C4-2B (cell line): ENCODE measurements at regions not wholly inside any gene's neighbourhood (a gene's known extent, or its start where the extent isn't known, plus 50 kb on each side); places are given as distances from the start of the nearest gene placed in this dataset.

ENCODE experiments used
- H3K27ac ChIP-seq: fragments of 450-650 bp; 2 replicates; pipeline ENCODE4 v1.5.1; 2017
- ZFX ChIP-seq: fragments of 450-650 bp; IDR thresholded peaks from 2 replicates; pipeline ENCODE4 v1.6.1; 2017
- TF ChIP-seq, protein P1 (sequence below): fragments of 450-650 bp; conservative IDR thresholded peaks from 2 replicates; pipeline ENCODE4 v1.5.1; 2017; ENCODE audit warnings: mild to moderate bottlenecking

GRCh38 chr7:86152926-86153325, 490.8 kb upstream of the GRM3 start:
- TF ChIP-seq, protein P1, sequence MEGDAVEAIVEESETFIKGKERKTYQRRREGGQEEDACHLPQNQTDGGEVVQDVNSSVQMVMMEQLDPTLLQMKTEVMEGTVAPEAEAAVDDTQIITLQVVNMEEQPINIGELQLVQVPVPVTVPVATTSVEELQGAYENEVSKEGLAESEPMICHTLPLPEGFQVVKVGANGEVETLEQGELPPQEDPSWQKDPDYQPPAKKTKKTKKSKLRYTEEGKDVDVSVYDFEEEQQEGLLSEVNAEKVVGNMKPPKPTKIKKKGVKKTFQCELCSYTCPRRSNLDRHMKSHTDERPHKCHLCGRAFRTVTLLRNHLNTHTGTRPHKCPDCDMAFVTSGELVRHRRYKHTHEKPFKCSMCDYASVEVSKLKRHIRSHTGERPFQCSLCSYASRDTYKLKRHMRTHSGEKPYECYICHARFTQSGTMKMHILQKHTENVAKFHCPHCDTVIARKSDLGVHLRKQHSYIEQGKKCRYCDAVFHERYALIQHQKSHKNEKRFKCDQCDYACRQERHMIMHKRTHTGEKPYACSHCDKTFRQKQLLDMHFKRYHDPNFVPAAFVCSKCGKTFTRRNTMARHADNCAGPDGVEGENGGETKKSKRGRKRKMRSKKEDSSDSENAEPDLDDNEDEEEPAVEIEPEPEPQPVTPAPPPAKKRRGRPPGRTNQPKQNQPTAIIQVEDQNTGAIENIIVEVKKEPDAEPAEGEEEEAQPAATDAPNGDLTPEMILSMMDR = no peak
- no peak for TF ChIP-seq ZFX
- H3K27ac ChIP-seq = no peak overlapping the region

- TF ChIP-seq, protein P1 = no peak
- TF ChIP-seq ZFX = no peak
- H3K27ac ChIP-seq = no peak overlapping the region
Measured at GRCh38 chr7:86149024-86149665, 494.6 kb upstream of the GRM3 start.

DNA sequence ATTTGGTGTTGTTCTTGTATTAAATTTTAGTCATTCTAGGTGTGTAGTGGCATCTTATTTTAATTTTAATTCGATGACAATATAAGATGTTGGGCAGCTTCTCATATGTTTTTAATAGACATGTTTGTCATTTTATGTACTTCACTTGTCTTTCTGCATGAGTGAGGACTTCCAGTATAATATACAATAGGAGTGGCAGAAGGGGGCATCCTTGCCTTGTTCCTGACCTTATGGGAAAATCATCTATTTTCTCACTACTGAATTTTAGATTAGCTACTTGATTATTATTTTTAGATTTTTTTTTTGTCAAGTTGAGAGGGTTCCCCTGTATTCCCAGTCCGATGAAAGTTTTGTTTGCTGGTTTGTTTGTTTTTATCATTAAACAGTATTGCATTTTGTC, 495.2 kb upstream of the GRM3 start:
- no peak overlapping the region for H3K27ac ChIP-seq
- no peak for TF ChIP-seq ZFX
- TF ChIP-seq, protein P1 = no peak; the same call in none of the 2 replicates

DNA sequence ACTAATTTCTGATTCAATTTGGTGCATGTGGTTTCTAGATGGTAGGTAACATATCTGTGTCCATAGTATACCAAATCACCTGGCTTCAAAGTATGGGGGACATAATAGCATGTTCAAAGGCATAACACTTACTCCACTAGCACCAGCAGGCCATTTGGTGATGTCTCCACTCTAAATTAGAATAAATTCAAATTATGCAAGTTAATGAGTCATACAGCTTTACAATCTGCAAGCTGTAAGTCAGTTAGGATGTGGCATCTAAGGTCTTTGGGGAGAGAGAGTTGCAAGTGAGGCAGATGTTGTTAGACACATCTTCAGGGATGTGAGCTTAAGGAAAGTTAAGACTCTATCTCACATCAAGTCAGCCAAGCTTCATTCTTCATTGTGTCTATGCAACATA, 506.4 kb upstream of the GRM3 start:
- H3K27ac ChIP-seq = no peak overlapping the region
- no peak for TF ChIP-seq ZFX
- TF ChIP-seq, protein P1 = no peak

GRCh38 chr7:86130268-86130667, 513.4 kb upstream of the GRM3 start:
- H3K27ac ChIP-seq = no peak overlapping the region
- TF ChIP-seq ZFX = no peak
- TF ChIP-seq, protein P1 = no peak

- TF ChIP-seq, protein P1 = no peak
- TF ChIP-seq ZFX = no peak
- H3K27ac ChIP-seq = no peak overlapping the region
Measured at GRCh38 chr7:86123476-86123875, 520.2 kb upstream of the GRM3 start.

DNA sequence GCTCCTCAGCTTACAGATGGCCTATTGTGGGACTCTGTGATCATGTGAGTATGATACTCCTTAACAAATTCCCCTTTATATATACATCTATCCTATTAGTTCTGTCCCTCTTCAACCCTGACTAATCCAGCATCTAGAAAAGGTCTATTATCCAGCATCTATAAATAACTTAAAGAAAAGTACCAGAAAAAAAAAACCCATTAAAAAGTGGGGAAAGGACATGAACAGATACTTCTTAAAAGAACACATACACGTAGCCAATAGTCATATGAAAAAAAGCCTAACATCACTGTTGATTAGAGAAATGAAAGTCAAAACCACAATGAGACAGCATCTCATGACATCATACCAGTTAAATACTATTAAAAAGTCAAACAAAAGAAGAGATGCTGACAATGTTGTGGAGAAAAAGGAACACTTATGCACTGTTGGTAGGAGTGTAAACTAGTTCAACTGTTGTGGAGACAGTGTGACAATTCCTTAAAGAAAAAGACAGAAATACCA, 549.5 kb upstream of the GRM3 start:
- TF ChIP-seq, protein P1 = no peak
- TF ChIP-seq ZFX = no peak
- H3K27ac ChIP-seq = no peak overlapping the region
